IPS DF 19.7 (cell line): ENCODE measurements at regions not wholly inside any gene's neighbourhood (a gene's known extent, or its start where the extent isn't known, plus 50 kb on each side); places are given as distances from the start of the nearest gene placed in this dataset.

Source experiments
- DNase-seq: peaks from one replicate; pipeline ENCODE4 v3.0.0-alpha.2; 2013; ENCODE audit warnings: low read depth, low spot score

- DNase-seq, result no peak
Measured at GRCh38 chr16:73231379-73231778, 183.5 kb upstream of the ZFHX3 start.

- no peak for DNase-seq
Measured at GRCh38 chr16:73230651-73231050, 182.7 kb upstream of the ZFHX3 start.

GRCh38 chr16:73228649-73229048, 180.7 kb upstream of the ZFHX3 start:
- DNase-seq, result no peak

- no peak for DNase-seq
Measured at GRCh38 chr16:73226675-73227074, 178.7 kb upstream of the ZFHX3 start.

DNA sequence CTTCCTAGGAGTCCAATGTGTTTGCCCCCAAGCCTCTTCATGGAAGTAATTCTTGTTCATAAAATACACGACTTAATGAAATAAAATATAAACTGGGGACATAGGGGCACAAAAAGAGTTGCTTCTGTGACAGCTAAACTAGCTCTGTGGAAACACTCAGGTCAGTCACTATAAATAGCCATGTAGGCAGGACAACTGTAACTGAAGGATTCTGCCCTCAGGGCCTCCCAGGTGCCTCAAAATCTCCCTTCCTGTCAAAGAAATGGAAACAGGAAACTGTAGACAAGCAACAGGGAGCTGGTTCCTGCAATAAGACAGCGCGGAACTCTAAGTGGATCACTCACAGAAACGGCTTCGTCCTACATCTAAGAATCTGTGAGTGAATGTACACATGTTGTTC, 178.1 kb upstream of the ZFHX3 start:
- DNase-seq, result no peak

- DNase-seq, result no peak
Measured at GRCh38 chr16:73220836-73221235, 172.9 kb upstream of the ZFHX3 start.

GRCh38 chr16:73219176-73219575, 171.2 kb upstream of the ZFHX3 start:
- DNase-seq, result no peak

- no peak for DNase-seq
Measured at GRCh38 chr16:73217654-73218053, 169.7 kb upstream of the ZFHX3 start.

GRCh38 chr16:73216932-73217331, 169.0 kb upstream of the ZFHX3 start:
- no peak for DNase-seq

GRCh38 chr16:73215678-73216377, 167.9 kb upstream of the ZFHX3 start:
- no peak for DNase-seq

DNA sequence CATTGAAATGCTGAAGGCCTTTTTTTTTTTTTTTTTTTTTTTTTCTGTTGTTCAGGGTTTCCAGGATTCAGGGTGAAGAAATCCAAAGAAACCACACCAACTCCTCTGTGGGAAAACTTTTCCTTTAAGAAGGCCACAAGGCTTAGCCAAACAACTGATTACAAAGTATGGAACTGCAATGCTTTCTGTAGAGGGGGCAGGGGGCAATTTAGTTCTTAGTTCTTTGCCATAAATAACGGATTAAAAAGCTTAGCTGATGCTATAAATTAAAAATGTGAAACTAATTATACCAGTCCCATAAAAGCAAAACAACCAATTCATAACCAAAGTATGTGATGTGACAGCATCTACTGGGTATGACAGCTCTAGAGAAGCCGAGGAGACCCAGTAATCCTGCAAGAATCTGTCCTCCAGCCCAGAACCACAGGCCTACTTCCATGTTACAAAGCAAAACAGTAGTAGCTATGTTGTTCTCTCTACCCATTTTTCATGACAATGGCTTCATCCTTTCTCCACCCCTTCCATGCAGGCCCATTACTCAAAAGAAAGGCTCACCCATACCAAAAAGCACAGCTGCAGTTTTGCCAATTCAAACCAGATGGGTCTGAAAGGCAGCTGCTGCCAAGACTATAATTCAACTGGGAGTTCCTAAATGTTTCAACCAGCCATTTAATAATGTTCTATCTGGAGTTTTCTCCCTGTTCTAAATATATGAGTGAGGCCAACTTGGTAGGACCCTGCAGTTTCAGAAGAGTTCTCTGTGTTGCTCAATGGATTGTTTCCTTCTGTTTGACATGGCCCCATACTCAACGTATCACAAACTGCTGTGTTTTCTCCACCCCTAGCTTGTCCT, 167.1 kb upstream of the ZFHX3 start:
- DNase-seq, result no peak

DNA sequence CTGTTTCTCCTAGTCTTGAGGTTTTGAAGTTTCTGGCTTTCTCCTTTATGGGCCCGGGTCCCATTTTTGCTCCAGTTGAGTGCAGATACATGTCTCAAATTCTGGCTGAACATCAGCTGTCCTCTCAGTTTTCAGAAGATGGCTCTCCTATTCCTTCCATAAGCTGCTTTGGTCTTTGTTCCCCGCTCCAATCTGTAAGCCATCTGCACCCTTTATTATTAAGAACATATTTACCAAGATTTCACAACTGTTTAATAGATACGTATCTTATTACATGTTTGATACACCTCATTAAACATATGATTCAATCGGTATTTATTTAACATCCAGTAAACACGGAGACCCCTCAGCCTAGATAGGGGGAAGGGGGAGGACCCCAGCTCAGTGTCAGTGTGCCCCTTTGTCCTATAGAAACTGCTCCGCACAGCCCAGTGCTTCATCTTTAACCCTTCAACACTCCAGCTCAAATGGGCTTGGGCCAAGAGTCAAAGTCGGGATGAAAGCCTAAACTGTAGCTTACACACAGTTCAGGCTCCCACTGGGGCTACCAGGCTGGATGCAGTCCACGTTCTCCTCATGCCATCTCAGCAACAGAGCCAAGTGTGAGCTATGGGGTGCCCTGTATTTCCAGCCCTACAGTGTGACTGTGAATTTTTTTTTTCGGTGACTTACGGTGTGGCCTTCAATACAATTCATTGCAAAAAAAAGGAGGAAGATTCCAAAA, 166.0 kb upstream of the ZFHX3 start:
- no peak for DNase-seq

DNA sequence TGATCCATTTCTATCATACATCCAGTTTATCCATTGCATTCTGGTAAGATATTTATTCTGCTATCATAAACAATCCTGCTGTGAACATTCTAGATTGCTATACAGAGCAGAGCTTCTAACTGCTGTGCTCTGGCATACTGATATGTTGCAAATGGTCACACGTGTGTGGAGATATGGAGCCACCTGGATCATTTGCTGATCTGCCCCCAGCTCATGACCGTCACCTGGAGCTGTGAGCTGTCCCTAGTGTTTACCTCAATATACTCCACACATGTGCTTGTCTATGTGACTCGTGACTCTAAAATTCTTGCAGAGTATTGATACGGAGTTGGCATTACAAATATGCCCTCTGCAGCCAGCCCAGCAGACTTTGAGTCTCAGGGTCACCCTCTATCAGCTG, 164.5 kb upstream of the ZFHX3 start:
- DNase-seq, result no peak

GRCh38 chr16:73210686-73211085, 162.8 kb upstream of the ZFHX3 start:
- DNase-seq, result no peak

- DNase-seq, result no peak
Measured at GRCh38 chr16:73210084-73210483, 162.2 kb upstream of the ZFHX3 start.

GRCh38 chr16:73209190-73209589, 161.3 kb upstream of the ZFHX3 start:
- DNase-seq, result no peak

DNA sequence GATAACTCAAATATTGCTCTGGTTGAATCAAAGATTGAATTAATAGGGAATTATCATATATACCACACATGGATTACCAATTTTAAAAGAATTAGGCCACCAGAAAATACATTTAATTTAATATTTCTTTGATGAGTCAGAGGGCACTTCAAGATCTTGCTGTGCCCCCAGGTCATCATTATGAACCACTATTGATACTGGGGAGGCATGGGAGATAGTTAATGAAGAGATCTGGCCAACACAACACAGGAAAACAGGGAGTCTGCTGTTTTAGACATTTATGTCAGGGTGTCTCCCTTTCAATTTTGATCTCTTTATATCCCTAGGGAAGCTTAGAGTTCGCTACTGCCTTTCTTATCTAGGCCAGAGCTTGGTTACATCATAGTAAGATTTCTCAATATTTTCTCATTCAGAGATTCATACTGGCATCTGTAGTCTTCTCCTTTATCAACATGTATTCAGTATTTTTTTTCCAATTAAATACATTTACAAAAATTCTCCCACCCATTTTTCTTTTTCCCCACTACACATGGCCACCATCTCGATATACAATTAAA, 158.3 kb upstream of the ZFHX3 start:
- DNase-seq, result no peak

DNA sequence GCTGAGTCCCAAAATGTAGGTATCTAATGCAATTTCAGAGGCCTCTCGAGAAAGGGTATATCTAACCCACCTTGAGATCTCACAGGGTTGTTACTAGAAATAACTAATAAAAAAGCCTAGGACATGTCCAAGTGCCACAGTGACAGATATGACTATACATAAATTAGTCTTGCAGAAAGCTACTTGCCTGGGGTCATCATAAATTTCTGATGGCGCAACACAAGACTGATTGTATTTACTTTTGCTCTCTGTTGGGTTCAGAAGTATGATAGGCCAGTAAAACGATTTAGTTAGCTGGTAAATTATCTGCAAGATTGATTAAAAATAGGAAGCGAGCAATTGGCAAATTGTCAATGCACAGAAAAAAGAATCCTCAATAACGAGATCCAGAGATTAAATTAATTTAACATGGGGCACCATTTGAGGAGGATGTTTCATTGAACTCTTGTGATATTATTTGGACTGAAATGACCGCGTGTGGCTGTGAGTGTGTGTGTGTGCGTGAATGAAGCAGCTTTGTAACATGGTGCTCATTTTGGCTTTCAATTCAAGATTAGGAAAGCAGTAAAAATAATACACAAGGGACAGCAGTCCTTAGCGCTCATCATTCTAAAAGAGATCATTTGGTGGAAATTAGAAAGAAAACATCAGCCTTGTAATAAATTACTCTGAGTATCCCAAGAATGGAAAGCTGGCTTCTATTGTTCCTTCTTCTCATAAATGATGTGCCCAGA, 157.4 kb upstream of the ZFHX3 start:
- no peak for DNase-seq

- no peak for DNase-seq
Measured at GRCh38 chr16:73204359-73205152, 156.6 kb upstream of the ZFHX3 start.

DNA sequence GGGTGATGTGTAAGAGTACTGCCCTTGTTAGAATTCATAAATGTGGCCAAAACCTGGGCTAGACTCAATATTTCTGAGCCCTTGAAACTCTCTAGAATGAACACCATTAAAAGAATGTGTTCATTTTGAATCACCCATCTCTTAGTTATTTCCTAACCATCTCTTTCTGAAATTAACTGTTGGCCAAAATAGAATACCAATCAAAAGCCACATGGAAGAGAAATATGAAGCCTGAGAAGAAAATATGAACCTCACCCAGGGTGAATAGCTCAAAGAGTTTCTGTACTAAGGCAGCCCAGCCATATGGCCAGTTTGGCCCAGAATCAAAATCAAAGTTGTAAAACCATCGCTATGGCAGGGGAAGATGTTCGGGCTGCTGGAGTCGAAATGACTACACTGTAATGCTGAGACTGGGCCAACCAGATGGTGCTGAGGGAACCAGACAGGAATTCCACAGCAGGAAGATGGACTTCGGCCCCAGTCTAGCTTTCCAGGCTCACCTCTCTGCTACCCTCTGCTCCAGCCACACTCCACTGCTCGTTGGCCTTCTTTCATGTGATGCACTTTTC, 154.3 kb upstream of the ZFHX3 start:
- no peak for DNase-seq
